Uterus (tissue), 3 donors: ENCODE measurements at regions not wholly inside any gene's neighbourhood (a gene's known extent, or its start where the extent isn't known, plus 50 kb on each side); places are given as distances from the start of the nearest gene placed in this dataset.

Experiments
- DNase-seq, 2 donors: peaks; one replicate each; pipeline ENCODE4 v3.0.0-alpha.2; 2019 to 2020
- H3K27ac ChIP-seq, 2 donors: fragments of 200-600 bp; sonication (generic); 1 replicate in 1 of 2; 2 replicates in 1 of 2; pipeline ENCODE4 v1.5.1; 2016 to 2018
- H3K27me3 ChIP-seq, 2 donors: fragments of 200-600 bp; sonication (generic); one replicate each; pipeline ENCODE4 v1.5.1; 2018 to 2019; ENCODE audit warnings: control low read depth in 1 of 2
- H3K36me3 ChIP-seq, 2 donors: fragments of 200-600 bp; sonication (generic); one replicate each; pipeline ENCODE4 v1.5.1; 2019; ENCODE audit warnings: control low read depth in 1 of 2
- H3K4me1 ChIP-seq, 2 donors: fragments of 200-600 bp; sonication (generic); one replicate each; pipeline ENCODE4 v1.5.1; 2018 to 2019; ENCODE audit warnings: control low read depth in 1 of 2
- H3K4me3 ChIP-seq, 2 donors: fragments of 200-600 bp; sonication (generic); 1 replicate in 1 of 2; 2 replicates in 1 of 2; pipeline ENCODE4 v1.5.1; 2018 to 2019; ENCODE audit warnings: mild to moderate bottlenecking in 1 of 2
- H3K9me3 ChIP-seq, 2 donors: fragments of 200-600 bp; sonication (generic); one replicate each; pipeline ENCODE4 v1.5.1; 2019; ENCODE audit warnings: control low read depth in 1 of 2
- CTCF ChIP-seq, 4 experiments: fragments of 200-600 bp in 2 of 4; fragments of 450-650 bp in 2 of 4; sonication (generic) in 2 of 4; IDR thresholded peaks; one replicate each; pipeline ENCODE4 v1.5.1; 2016 to 2019; ENCODE audit warnings: antibody characterized with exemption in 4 of 4, mild to moderate bottlenecking in 2 of 4, moderate library complexity in 1 of 4
- POLR2A ChIP-seq, 2 donors: fragments of 450-650 bp; IDR thresholded peaks; one replicate each; pipeline ENCODE4 v1.6.1; 2016; ENCODE audit warnings: antibody characterized with exemption in 2 of 2, mild to moderate bottlenecking in 1 of 2, moderate library complexity in 1 of 2
- intact Hi-C: fragments of 100-400 bp; cut with DNase I; formaldehyde crosslinking; loops from one replicate; pipeline ENCODE4 v1.15.1; 2023; ENCODE audit warnings: low total_unique reads
- donor health status: DM: yes; HTN: yes; CAD: no.

DNA sequence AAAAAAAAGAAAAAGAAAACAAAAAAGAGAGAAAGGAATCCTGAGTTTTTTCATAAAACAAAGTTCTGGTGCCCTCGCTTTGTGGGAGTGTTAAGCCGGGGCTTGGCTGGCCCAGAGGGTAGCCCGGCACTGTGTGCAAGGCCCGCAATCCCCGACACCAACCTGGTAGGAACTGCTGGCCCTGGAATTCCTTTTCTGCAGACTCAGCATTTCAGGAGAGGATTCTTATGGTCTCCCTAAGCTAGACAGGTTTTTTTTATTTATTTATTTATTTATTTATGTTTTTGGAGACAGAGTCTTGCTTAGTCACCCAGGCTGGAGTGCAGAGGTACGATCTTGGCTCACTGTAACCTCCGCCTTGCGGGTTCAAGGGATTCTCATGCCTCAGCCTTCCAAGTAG lies 238.8 kb downstream of the PDCD6IP start:
- intact Hi-C loops, result no loop called here
- no peaks in the 10 kb centered on the region for H3K9me3 ChIP-seq
- H3K36me3 ChIP-seq, result no peaks in the 10 kb centered on the region
- TF ChIP-seq CTCF (IDR thresholded peaks at IDR 0.05), result no peak
- TF ChIP-seq POLR2A (IDR thresholded peaks at IDR 0.05), result no peak
- H3K27me3 ChIP-seq, result no peaks in the 10 kb centered on the region
- H3K4me3 ChIP-seq, result no peak overlapping the region
- no peak for DNase-seq
- H3K27ac ChIP-seq, result no peak overlapping the region
- no peaks in the 10 kb centered on the region for H3K4me1 ChIP-seq

- H3K27me3 ChIP-seq, result no peaks in the 10 kb centered on the region
- H3K9me3 ChIP-seq, result no peaks in the 10 kb centered on the region
- H3K4me3 ChIP-seq, result no peak overlapping the region
- H3K4me1 ChIP-seq, result no peaks in the 10 kb centered on the region
- no peak overlapping the region for H3K27ac ChIP-seq
- no peak for DNase-seq
- intact Hi-C loops, result no loop called here
- no peak for TF ChIP-seq CTCF (IDR thresholded peaks at IDR 0.05)
- no peak for TF ChIP-seq POLR2A (IDR thresholded peaks at IDR 0.05)
- no peaks in the 10 kb centered on the region for H3K36me3 ChIP-seq
Observed at GRCh38 chr3:34038131-34038530, 239.7 kb downstream of the PDCD6IP start.

DNA sequence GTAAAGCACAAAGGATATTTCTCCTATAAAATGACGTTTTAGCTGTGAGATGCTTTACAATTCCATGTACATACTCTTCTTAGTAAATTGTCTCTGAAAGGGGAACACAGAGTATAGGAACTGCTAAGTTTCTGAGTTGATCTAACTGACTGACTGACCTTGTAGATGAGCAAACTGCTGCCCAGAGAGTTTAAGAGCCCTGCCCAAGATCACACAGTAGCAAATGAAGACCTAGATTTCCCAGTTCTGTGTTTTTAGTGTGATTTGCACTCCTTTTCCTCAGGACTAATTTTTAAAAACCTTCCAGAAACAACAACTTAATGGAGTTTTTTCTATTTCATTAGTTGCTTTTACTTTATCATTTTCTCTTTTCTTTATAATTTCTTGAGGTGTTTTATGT lies 247.7 kb downstream of the PDCD6IP start:
- no peaks in the 10 kb centered on the region for H3K9me3 ChIP-seq
- H3K36me3 ChIP-seq, result no peaks in the 10 kb centered on the region
- no peaks in the 10 kb centered on the region for H3K4me1 ChIP-seq
- DNase-seq, result no peak
- no peaks in the 10 kb centered on the region for H3K27me3 ChIP-seq
- H3K27ac ChIP-seq, result no peak overlapping the region
- H3K4me3 ChIP-seq, result no peak overlapping the region
- intact Hi-C loops, result no loop called here
- no peak for TF ChIP-seq POLR2A (IDR thresholded peaks at IDR 0.05)
- no peak for TF ChIP-seq CTCF (IDR thresholded peaks at IDR 0.05)

DNA sequence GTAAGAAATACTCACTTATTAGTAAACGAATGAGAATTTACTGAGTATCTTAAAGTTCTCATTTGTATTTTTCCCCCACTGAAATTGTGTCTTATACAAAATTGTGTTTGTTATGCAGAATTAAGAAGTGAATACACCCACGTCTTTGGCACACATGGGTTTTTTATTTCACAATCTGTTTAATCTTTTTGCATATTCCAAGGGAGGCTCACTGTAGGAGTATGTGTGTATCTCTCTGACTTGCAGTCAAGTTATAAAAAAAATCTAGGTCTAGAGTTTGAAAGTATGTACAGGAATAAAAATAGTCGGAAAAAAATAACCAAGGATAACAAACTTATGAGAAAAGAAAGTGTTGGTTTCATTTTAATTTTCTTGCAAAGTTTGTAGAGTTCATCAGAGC lies 255.2 kb downstream of the PDCD6IP start:
- peaks cover 0 to 3% of the 10 kb centered on the region in 2 donors for H3K36me3 ChIP-seq
- H3K9me3 ChIP-seq, result no peaks in the 10 kb centered on the region
- H3K27me3 ChIP-seq, result no peaks in the 10 kb centered on the region
- no peak for DNase-seq
- no peaks in the 10 kb centered on the region for H3K4me1 ChIP-seq
- no peak overlapping the region for H3K4me3 ChIP-seq
- TF ChIP-seq POLR2A (IDR thresholded peaks at IDR 0.05) (no peak), CTCF (IDR thresholded peaks at IDR 0.05) (no peak)
- no peak overlapping the region for H3K27ac ChIP-seq
- intact Hi-C loops, result no loop called here

DNA sequence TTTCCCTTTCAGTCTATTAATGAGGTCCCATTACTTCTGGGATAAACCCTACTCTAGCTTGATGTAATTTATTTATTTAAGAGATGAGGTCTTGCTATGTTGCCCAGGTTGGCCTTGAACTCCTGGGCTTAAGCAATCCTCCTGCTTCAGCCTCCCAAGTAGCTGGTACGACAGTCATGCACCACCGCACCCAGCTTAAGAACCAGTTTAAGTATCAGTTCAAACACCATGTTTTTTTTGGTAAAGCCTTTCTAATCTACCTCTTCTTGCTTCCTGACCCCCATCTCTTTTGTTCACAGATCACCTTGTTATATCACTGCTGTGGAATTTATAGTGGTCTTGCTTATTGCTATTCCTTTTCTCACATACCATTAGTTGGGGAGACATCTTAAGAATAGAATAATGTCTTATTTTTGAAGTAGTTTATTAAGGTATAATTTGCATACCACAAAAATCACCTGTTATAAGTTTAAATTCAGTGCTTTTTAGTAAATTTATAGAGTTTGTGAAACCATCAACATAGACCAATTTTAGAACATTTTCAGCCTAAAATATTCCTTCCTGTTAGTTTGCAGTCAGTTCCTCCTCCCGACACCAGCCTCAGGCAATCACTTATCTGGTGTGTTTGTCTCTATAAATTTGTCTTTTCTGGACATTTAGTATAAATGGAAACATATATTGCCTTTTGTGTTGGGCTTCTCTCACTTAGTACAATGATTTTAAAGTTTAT lies 257.9 kb downstream of the PDCD6IP start:
- TF ChIP-seq POLR2A (IDR thresholded peaks at IDR 0.05) (no peak), CTCF (IDR thresholded peaks at IDR 0.05) (no peak)
- no peaks in the 10 kb centered on the region for H3K4me1 ChIP-seq
- no peaks in the 10 kb centered on the region for H3K9me3 ChIP-seq
- no peak overlapping the region for H3K4me3 ChIP-seq
- no peaks in the 10 kb centered on the region for H3K27me3 ChIP-seq
- intact Hi-C loops, result no loop called here
- no peak for DNase-seq
- H3K27ac ChIP-seq, result no peak overlapping the region
- peaks cover 0 to 3% of the 10 kb centered on the region in 2 donors for H3K36me3 ChIP-seq
